ENCODE measurements at regions not wholly inside any gene's neighbourhood (a gene's known extent, or its start where the extent isn't known, plus 50 kb on each side); places are given as distances from the start of the nearest gene placed in this dataset.

- no peak overlapping the region for H3K27ac ChIP-seq
- intact Hi-C loops (cut with DNase I; ENCODE audit: low total_unique reads): no loop called here
- H3K4me3 ChIP-seq: no peak overlapping the region
- H3K27me3 ChIP-seq: no peaks in the 10 kb centered on the region
- H3K9me3 ChIP-seq: peaks cover 0 to 7% of the 10 kb centered on the region in 2 donors
- no peaks in the 10 kb centered on the region for H3K36me3 ChIP-seq
- H3K4me1 ChIP-seq: no peaks in the 10 kb centered on the region
- no peak for TF ChIP-seq CTCF (IDR thresholded peaks at IDR 0.05)
- TF ChIP-seq POLR2A (IDR thresholded peaks at IDR 0.05): no peak
- TF ChIP-seq POLR2AphosphoS5 (IDR thresholded peaks at IDR 0.05): no peak
- no peak for DNase-seq (ENCODE audit: low spot score in 2 of 2)
Observed at GRCh38 chr18:6465281-6465680, 50.6 kb upstream of the L3MBTL4 start.

- TF ChIP-seq POLR2AphosphoS5 (IDR thresholded peaks at IDR 0.05) (no peak), CTCF (IDR thresholded peaks at IDR 0.05) (no peak), POLR2A (IDR thresholded peaks at IDR 0.05) (no peak)
- H3K27me3 ChIP-seq: no peaks in the 10 kb centered on the region
- no peak for DNase-seq (ENCODE audit: low spot score in 2 of 2)
- no peak overlapping the region for H3K27ac ChIP-seq
- no peak overlapping the region for H3K4me3 ChIP-seq
- intact Hi-C loops (cut with DNase I; ENCODE audit: low total_unique reads): no loop called here
- no peaks in the 10 kb centered on the region for H3K4me1 ChIP-seq
- no peaks in the 10 kb centered on the region for H3K36me3 ChIP-seq
- H3K9me3 ChIP-seq: no peaks in the 10 kb centered on the region
Observed at GRCh38 chr18:6476190-6476589, 61.5 kb upstream of the L3MBTL4 start.

GRCh38 chr18:6476880-6477279, 62.2 kb upstream of the L3MBTL4 start:
- intact Hi-C loops (cut with DNase I; ENCODE audit: low total_unique reads): no loop called here
- no peaks in the 10 kb centered on the region for H3K9me3 ChIP-seq
- no peak for DNase-seq (ENCODE audit: low spot score in 2 of 2)
- TF ChIP-seq CTCF (IDR thresholded peaks at IDR 0.05): no peak
- TF ChIP-seq POLR2A (IDR thresholded peaks at IDR 0.05): no peak
- no peak for TF ChIP-seq POLR2AphosphoS5 (IDR thresholded peaks at IDR 0.05)
- no peak overlapping the region for H3K4me3 ChIP-seq
- no peaks in the 10 kb centered on the region for H3K36me3 ChIP-seq
- H3K27ac ChIP-seq: no peak overlapping the region
- no peaks in the 10 kb centered on the region for H3K4me1 ChIP-seq
- no peaks in the 10 kb centered on the region for H3K27me3 ChIP-seq

GRCh38 chr18:6478121-6478520, 63.4 kb upstream of the L3MBTL4 start:
- no peak for DNase-seq (ENCODE audit: low spot score in 2 of 2)
- no peaks in the 10 kb centered on the region for H3K9me3 ChIP-seq
- no peak overlapping the region for H3K4me3 ChIP-seq
- H3K27me3 ChIP-seq: no peaks in the 10 kb centered on the region
- TF ChIP-seq POLR2A (IDR thresholded peaks at IDR 0.05) (no peak), CTCF (IDR thresholded peaks at IDR 0.05) (no peak), POLR2AphosphoS5 (IDR thresholded peaks at IDR 0.05) (no peak)
- H3K27ac ChIP-seq: no peak overlapping the region
- no peaks in the 10 kb centered on the region for H3K4me1 ChIP-seq
- no peaks in the 10 kb centered on the region for H3K36me3 ChIP-seq
- intact Hi-C loops (cut with DNase I; ENCODE audit: low total_unique reads): no loop called here

- H3K36me3 ChIP-seq: no peaks in the 10 kb centered on the region
- no peak for TF ChIP-seq POLR2AphosphoS5 (IDR thresholded peaks at IDR 0.05)
- no peak for TF ChIP-seq POLR2A (IDR thresholded peaks at IDR 0.05)
- no peak for TF ChIP-seq CTCF (IDR thresholded peaks at IDR 0.05)
- H3K4me1 ChIP-seq: no peaks in the 10 kb centered on the region
- H3K27ac ChIP-seq: no peak overlapping the region
- no peaks in the 10 kb centered on the region for H3K27me3 ChIP-seq
- intact Hi-C loops (cut with DNase I; ENCODE audit: low total_unique reads): no loop called here
- DNase-seq (ENCODE audit: low spot score in 2 of 2): no peak
- no peak overlapping the region for H3K4me3 ChIP-seq
- H3K9me3 ChIP-seq: no peaks in the 10 kb centered on the region
Observed at GRCh38 chr18:6479699-6480098, 65.0 kb upstream of the L3MBTL4 start.

Measured in breast epithelium (tissue), 4 donors.